Fibroblast of the aortic adventitia (primary cell): ENCODE measurements at regions not wholly inside any gene's neighbourhood (a gene's known extent, or its start where the extent isn't known, plus 50 kb on each side); places are given as distances from the start of the nearest gene placed in this dataset.
A peak's percentile ranks its signal among the peaks of the same experiment; 100 is the strongest.

Experiments used
- DNase-seq: peaks from one replicate; pipeline ENCODE4 v3.0.0-alpha.2; 2010; ENCODE audit warnings: low read depth
- H3K4me3 ChIP-seq: 2 replicates; pipeline ENCODE4 v1.5.1; 2011; ENCODE audit warnings: low read depth, mild to moderate bottlenecking, control low read depth, low read length, moderate library complexity
- TF ChIP-seq, protein P1 (sequence below): IDR thresholded peaks from 2 replicates; pipeline ENCODE4 v1.5.1; 2011; ENCODE audit warnings: mild to moderate bottlenecking, low read length, control low read depth, inconsistent platforms; ENCODE audit not compliant: insufficient read depth

DNA sequence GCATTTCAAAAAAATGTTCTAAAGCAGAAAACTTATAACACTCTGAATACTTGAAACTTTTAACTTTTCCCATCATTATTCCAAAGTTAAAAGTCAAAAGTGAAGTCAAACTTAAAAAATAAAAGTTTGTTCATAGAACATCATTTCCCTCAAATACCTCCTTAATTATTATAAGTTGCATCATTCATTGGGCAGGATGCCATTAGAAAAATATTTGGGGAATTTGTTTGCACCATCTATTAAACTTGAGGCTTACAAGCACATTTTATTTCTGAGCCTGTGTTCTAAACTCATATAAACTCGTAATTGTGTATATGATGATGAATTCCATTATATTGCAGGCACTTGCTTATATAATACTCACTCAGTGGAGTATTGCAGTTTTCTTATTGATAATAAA is 588.0 kb upstream of the NRXN1 start:
- TF ChIP-seq, protein P1, sequence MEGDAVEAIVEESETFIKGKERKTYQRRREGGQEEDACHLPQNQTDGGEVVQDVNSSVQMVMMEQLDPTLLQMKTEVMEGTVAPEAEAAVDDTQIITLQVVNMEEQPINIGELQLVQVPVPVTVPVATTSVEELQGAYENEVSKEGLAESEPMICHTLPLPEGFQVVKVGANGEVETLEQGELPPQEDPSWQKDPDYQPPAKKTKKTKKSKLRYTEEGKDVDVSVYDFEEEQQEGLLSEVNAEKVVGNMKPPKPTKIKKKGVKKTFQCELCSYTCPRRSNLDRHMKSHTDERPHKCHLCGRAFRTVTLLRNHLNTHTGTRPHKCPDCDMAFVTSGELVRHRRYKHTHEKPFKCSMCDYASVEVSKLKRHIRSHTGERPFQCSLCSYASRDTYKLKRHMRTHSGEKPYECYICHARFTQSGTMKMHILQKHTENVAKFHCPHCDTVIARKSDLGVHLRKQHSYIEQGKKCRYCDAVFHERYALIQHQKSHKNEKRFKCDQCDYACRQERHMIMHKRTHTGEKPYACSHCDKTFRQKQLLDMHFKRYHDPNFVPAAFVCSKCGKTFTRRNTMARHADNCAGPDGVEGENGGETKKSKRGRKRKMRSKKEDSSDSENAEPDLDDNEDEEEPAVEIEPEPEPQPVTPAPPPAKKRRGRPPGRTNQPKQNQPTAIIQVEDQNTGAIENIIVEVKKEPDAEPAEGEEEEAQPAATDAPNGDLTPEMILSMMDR = no peak
- DNase-seq = peak; percentile 2

DNA sequence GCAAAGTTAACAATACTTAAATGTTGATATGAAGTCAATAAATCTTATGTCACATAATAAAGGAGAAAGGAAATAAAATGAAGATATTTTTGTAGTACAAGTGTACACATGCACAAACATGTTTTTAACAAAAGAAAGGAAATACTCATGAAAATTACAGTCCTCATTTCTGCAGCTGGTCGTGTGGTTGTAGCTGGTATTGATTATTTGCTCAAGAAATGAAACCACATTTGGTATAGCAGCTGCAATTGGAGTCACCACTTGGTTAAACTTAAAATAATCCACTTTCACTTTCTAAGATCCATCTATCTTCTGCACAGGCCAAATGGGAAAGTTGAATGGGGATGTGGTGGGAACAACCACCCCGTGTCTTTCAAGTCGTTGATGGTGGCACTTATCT is 580.5 kb upstream of the NRXN1 start:
- TF ChIP-seq, protein P1 = no peak
- DNase-seq = no peak
- no peak overlapping the region for H3K4me3 ChIP-seq

More for the DNA sequence above, 588.0 kb upstream of the NRXN1 start:
- no peak overlapping the region for H3K4me3 ChIP-seq

DNA sequence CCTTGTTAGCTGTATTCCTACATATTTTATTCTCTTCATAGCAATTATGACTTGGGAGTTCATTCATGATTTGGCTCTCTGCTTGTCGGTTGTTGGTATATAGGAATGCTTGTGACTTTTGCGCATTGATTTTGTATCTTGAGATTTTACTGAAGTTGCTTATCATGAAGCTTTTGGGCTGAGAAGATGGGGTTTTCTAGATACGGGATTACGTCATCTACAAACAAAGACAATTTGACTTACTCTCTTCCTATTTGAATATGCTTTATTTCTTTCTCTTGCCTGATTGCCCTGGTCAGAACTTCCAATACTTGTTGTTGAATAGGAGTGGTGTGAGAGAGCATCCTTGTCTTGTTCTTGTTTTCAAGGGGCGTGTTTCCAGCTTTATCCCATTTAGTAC is 569.8 kb upstream of the NRXN1 start:
- TF ChIP-seq, protein P1 = no peak
- no peak overlapping the region for H3K4me3 ChIP-seq
- no peak for DNase-seq

DNA sequence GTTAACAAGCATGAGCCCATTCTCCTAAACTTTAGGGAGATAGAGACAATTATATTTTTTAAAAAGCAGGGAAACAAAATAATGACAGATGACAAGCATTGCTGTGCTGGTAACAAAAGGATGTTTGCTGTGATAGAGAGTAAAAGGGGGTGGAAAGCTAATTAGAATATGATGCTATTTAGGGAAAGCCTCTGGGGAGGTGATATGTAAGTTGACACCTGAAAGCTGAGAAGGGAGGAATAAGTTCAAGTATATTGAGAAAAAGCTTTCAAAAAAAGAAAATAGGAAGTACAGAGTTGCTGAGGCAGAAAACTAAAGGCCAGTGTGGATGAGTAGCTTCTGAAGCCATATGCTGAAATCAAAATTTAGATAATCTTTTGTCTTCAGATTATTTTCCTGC is 565.2 kb upstream of the NRXN1 start:
- TF ChIP-seq, protein P1 = no peak
- H3K4me3 ChIP-seq = no peak overlapping the region
- no peak for DNase-seq

DNA sequence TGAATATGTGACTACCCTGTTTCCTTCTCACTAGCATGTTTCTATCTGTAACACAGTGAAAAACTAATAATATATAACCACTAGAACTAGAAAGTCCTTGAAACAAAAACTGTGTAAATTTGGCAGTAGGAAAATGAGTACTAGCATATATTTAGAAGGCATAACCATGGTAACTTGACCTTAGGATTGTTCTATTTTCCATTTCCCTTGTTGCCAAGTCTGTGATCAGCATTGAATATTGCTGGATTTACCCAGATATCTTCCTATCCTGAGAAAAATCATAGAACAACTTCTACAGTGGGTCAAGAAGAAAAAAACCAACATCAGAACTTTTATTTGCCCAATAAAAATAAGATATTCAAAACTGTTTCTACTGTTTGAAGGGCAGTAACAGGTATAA is 563.9 kb upstream of the NRXN1 start:
- DNase-seq = no peak
- H3K4me3 ChIP-seq = no peak overlapping the region
- TF ChIP-seq, protein P1 = no peak

DNA sequence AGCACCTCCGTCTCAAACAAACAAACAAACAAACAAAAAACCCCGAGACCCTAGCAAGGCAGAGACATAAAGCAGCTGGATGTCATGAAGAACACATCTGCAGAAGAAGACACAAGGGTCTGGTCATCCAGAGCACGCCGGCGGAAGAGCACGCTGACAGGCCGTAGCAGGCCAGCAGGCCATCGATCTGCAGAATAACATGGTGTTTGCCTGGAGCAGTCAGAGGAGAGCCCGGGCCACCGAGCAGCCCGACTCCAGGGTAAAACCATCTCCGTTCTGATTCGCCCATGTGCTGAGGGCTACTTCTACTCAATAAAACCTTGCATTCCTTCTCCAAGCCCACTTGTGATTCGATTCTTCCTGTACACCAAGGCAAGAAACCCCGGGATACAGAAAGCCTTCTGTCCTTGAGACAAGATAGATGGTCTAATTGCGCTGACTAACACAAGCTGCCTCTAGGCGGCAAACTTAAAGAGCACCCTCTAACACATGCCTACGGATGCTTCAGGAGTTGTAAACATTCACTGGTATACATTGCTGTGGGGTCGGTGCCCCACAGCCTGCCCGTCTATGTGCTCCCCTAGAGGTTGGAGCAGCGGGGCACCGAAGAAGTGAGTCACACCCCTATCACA is 549.8 kb upstream of the NRXN1 start:
- DNase-seq = no peak
- TF ChIP-seq, protein P1 = no peak
- H3K4me3 ChIP-seq = no peak overlapping the region

DNA sequence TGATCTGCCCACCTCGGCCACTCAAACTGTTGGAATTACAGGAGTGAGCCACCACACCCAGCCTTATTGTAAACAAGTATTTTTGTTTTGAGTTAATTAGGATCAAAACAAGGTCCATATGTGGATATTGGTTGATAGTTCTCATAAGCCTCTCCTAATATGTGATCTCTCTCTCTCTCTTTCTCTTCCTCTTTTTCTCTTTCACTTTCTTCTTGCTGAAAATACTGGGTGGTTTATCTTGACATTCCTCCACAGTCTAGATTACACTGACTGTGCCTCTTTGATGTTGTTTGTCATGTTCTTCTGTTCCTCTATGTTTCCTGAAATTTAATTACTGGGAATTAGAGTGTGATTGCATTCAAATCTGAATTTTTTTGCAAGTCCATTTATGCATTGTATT is 547.5 kb upstream of the NRXN1 start:
- TF ChIP-seq, protein P1 = no peak
- no peak for DNase-seq
- H3K4me3 ChIP-seq = no peak overlapping the region
